ENCODE measurements at regions not wholly inside any gene's neighbourhood (a gene's known extent, or its start where the extent isn't known, plus 50 kb on each side); places are given as distances from the start of the nearest gene placed in this dataset.

DNA sequence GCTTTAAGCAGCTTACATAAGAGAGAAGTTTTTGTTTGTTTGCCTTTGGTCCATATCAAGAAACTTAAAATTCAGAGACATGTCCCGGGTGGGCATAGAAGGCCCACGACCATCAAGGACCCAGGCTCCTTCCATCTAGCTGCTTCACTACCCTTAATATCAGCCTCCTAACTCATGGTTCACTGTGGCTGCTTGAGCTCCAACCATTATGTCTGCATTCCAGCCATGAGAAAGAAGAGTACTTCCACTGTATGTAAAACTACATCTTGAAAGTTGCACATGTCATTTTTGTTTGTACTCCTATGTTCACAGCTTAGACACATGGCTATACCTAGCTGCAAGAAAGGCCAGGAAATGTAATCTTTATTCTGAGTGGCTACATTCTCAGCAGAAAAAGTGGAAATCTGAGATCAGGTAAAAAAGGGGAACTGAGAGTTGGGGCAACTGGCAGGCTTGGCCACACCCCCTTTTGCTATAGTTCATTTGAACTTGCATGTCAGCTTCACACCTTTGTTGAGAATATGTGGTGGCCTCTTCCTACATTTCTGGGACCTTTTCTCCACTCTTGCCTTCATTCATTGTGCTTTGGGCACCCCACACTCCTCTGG, 81.3 kb upstream of the TP53I11 start:
- DNase-seq (ENCODE audit: low read depth), result no peak
- no peak overlapping the region for H3K4me3 ChIP-seq (ENCODE audit: low read depth, low read length)

DNA sequence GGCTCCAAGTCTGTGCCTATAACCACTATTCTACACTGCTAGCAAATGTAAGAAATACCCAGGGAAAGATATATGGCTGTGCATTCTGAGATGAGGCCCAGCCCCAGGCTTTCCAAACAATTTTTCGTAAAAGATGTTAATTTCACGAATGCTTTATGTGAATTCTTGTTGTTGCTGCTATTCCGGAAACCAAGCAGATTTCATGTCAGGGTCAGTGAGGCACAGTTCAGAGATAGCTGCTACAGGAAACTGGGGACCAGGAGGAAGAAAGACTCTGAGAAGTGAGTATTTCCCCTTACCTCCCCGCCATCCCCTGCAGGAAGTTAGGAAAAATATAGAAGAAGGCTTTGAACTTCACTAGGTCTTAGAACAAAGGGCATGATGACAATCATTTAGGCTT, 84.7 kb upstream of the TP53I11 start:
- H3K4me3 ChIP-seq (ENCODE audit: low read depth, low read length), result no peak overlapping the region
- DNase-seq (ENCODE audit: low read depth), result no peak

- no peak for DNase-seq (ENCODE audit: low read depth)
- no peak overlapping the region for H3K4me3 ChIP-seq (ENCODE audit: low read depth, low read length)
Observed at GRCh38 chr11:45036010-45036409, 85.3 kb upstream of the TP53I11 start.

DNA sequence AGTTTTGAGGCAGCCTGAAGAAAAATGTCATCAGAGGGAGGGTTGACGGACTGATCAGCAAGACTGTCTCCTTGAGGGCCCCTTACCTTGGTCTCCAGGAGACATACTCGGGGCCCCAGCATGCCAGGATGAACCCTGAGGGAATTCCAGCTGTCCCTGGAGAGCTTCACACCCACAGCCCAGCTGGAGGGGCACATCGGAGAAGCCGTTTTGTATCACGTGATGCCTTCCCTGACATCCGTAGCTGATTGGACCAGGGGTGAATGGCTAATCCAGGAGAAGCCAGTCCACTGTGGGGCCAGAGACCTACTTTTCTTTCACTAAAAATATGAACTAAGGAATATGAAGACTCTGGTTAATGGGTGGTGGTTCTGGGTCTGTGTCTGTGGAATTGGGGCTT, 86.0 kb upstream of the TP53I11 start:
- no peak for DNase-seq (ENCODE audit: low read depth)
- no peak overlapping the region for H3K4me3 ChIP-seq (ENCODE audit: low read depth, low read length)

GRCh38 chr11:45037434-45038005, 86.8 kb upstream of the TP53I11 start:
- no peak overlapping the region for H3K4me3 ChIP-seq (ENCODE audit: low read depth, low read length)
- DNase-seq (ENCODE audit: low read depth), result no peak

DNA sequence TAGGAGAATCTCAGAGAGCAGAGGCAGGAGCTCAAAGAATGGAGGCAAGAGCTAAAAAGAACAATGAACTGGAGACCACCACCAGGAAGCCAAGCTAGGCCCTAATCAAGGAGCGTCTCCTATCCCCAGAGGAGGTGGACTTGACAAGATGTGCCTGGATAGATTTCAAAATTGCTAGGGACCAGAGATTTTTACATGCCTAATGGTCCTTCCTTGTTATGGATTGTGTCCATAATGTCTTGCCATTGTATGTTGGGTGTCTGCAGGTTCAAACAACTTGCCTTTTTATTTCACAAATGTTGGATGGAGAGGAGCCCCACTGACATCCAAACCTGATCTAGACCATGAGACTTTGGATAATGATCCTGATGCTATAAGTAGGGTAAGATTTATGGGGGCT, 88.2 kb upstream of the TP53I11 start:
- DNase-seq (ENCODE audit: low read depth), result no peak
- no peak overlapping the region for H3K4me3 ChIP-seq (ENCODE audit: low read depth, low read length)

GRCh38 chr11:45041596-45041995, 90.9 kb upstream of the TP53I11 start:
- no peak for DNase-seq (ENCODE audit: low read depth)
- H3K4me3 ChIP-seq (ENCODE audit: low read depth, low read length), result no peak overlapping the region

DNA sequence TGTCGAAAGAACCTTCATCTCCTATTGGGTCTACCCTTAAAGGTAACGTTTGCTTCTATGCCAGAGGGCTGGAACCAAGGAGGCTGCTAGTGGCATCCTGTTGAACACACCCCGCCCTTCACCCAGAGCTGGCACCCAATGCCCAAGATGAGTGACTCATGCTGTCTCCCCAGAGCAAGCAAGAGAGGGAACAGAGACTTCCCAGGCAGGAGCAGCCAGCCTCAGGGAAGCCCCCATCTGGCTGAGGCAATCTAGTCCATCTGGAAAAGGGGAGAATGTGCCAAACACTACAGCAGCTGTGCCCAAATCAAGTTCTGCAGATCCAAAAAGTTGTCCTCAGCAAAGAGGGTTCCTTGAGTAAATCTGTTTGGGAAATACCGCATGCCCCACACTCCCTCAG, 91.9 kb upstream of the TP53I11 start:
- DNase-seq (ENCODE audit: low read depth), result no peak
- H3K4me3 ChIP-seq (ENCODE audit: low read depth, low read length), result no peak overlapping the region

DNA sequence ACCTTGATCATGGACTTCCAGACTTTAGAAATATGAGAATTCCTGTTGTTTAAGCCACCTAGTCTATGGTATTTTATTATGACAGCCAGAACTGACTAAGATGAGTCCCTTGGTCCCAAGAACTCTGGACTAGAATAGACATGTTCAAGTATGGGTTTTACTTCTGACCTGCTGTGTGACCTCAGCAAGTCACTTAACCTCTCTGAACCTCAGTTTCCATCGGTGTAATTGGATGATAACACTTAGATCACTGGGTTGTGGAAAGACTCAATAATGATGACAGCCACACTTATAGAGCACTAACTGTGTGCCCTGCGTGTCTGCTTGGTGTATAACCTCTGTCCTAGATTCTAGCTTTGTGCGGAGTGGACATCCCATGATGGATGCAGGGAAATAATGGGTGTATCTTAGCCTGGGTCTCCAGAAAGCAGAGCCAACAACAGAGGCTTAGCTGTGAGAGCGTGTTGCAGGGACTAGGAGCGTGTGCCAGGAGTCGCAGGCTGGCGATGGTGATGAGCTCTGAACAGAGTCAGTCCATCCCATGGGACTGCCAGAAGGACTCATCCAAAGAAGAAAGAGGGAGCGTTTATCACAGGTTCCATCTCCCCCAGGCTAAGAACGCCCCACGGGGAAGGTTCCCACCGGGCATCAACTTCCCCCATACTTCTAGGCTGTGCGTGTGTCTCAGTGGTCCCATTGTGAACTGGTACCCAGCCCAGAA, 93.2 kb upstream of the TP53I11 start:
- no peak overlapping the region for H3K4me3 ChIP-seq (ENCODE audit: low read depth, low read length)
- no peak for DNase-seq (ENCODE audit: low read depth)

DNA sequence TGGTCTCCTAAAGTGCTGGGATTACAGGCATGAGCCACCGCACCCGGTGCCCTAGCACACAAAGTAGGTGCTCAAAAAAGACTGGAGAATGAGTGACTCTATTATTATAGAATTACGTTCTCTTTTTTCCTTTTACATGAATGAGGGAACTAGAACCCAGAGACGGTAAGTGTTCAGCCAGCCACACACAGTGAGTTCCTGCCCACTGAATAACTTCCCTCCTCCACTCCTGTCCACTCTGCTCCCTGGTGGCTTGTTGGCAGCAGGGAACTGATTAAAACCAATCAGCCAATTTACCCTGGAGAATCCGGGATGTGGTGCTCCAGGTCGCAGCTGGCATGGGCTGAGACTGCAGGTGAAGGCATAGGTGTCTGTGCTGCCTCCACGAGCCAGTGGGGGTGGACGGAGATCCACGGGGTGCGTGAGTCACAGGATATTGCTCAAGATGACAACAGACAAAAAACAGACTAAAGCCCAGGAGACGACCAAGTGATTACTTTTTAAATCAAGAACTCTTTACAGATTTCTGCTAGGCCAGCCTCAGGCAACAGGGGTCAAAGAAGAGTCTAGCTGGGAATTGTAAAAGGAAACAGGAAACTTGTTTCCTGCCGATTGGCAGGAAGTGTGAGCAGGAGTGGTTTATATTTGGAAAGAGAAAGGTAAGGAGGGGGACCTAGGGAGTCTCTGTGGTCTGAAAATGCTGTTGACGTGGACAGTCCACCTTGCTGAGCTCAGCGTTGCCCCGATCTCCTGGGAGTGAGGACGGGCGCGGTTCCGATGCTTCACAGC, 95.2 kb upstream of the TP53I11 start:
- DNase-seq (ENCODE audit: low read depth), result no peak
- no peak overlapping the region for H3K4me3 ChIP-seq (ENCODE audit: low read depth, low read length)

DNA sequence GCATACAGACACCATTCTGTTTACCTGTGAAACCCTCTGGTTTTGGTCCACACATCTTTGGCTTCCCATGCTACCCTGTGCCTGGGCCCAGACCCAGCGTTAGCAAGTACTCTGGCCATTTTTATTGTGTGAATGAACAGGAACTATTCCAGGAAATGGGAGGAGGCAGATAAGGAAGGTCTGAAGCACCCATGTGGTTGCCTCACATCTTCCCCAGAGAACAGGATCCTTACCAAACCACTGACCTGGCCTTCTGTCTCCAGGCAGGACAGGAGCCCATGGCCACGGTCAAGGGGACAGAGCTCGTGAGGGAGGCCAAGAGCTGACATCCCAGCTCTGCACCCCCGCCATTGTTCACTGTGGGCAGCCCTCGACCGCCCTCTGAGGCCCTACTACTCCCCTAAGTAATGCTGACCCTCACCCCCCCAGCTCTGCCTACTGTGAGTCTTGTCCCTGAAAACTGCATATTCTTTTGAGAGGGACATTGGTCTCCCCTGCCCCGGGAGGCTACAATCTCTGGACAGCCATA, 97.7 kb upstream of the TP53I11 start:
- DNase-seq (ENCODE audit: low read depth), result no peak
- H3K4me3 ChIP-seq (ENCODE audit: low read depth, low read length), result no peak overlapping the region

DNA sequence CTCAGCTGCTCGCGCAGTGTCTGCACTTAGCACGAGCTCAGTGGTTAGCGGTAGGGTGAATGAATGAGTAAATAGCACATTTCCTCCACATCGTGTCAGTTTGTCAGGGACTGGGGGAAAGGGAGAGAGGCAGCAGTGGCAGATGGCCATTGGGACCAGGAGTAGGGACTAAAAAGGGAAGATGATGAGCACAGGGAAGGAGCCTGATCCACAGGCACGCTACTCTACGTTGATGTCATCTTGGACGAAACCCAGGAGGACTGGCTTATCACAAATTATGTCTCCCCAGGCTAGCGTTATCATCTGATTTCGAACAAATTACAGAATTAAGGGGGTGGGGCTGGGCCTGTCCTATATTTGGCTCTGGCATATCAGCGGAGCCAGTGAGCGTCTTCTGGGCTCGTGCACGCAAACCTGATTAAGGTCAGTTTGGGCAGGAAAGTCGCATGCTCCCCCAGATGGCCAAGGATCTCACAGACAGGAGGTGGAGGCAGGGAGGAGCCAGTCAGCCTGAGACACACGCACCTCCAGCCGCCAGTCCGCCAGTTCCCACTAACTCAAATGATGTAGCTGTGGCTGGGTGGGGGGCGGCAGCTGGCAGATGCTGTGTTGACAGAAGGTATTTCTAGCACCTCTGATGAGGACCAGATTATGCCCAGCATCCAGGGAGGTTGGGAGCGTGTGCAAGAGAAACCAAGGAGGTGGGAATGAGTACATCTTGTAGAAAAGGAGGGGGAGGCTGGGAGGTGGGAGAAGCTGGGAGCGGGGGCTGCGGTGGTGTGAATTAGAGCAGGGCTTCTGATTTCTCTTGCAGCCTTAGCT, 97.4 kb upstream of the PRDM11 start:
- H3K4me3 ChIP-seq (ENCODE audit: low read depth, low read length), result no peak overlapping the region
- no peak for DNase-seq (ENCODE audit: low read depth)

GRCh38 chr11:45050111-45050510, 96.3 kb upstream of the PRDM11 start:
- no peak overlapping the region for H3K4me3 ChIP-seq (ENCODE audit: low read depth, low read length)
- DNase-seq (ENCODE audit: low read depth), result no peak

DNA sequence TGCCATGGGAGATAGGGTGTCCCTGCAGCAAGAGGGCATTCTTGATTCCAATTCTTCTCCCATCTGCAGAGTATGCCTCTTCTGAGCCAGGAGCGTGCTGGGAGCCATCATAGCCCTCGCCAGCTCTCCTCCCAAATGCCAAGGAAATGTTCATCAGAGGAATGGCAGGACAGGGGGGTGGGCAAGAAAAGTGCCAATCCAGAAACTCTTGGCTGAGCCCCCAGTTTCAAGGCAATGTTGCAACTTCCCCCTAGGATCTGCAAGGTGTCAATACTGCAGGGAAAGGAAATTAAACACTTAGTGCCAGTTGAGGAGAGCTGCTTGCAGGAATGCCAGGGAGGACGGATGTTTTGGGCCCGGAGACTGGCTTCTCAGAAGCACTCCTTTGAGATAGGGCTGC, 94.8 kb upstream of the PRDM11 start:
- no peak for DNase-seq (ENCODE audit: low read depth)
- no peak overlapping the region for H3K4me3 ChIP-seq (ENCODE audit: low read depth, low read length)

- no peak overlapping the region for H3K4me3 ChIP-seq (ENCODE audit: low read depth, low read length)
- no peak for DNase-seq (ENCODE audit: low read depth)
Observed at GRCh38 chr11:45052361-45052760, 94.1 kb upstream of the PRDM11 start.

DNA sequence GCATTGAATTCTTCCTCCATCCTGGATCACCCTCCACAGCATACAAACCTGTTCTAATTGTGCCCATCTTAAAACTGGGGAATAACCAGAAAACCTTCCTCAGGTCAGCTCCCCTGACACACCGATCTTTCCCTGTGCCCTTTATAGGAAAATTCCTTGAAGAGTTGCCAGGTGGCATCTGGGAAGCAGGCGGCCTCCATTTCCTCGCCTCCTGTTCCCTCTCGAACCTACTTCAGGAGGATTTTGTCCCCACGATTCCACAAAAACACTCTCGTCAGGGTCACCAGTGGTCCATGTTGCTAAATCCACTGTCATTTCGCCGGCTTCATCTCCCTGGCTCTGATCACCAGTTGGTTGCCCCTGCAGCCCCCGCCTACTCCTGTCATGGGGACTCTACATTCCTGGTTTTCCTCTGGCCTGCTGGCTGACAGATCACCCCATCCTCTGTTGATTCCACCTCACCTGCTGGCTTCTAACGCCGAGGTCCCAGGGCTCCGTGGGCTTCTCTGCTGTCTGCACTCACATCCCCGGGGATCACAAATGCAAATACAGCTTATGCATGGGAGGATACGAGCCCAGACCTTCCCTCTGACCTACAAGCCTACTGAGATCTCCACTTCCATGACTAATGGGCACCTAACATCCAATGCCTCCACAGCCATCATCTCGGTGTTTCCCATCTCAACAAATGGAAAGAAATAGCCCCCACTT, 92.5 kb upstream of the PRDM11 start:
- H3K4me3 ChIP-seq (ENCODE audit: low read depth, low read length), result no peak overlapping the region
- no peak for DNase-seq (ENCODE audit: low read depth)

DNA sequence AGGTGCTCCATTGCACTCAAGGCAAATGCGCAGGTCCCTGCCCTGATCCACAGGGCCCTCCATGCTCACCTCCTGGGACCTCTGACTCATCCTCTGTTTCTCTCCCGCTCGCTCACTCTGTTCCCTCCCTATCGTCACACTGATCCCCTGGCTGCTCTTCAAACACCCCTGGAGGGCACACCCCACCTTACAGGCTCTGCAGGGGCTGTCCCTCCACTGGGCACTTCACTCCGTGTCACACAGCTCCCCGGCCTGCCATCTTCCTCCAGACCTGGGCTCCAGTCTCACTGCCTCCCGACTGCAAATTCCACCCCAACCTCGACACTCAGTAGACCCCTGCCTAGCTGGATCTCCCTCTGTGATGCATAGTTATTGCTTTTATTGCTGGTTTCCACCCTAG, 91.5 kb upstream of the PRDM11 start:
- no peak for DNase-seq (ENCODE audit: low read depth)
- no peak overlapping the region for H3K4me3 ChIP-seq (ENCODE audit: low read depth, low read length)

- DNase-seq (ENCODE audit: low read depth), result no peak
- H3K4me3 ChIP-seq (ENCODE audit: low read depth, low read length), result no peak overlapping the region
Observed at GRCh38 chr11:45056529-45056928, 89.9 kb upstream of the PRDM11 start.
